Ascending aorta (tissue), 2 donors: ENCODE measurements at regions not wholly inside any gene's neighbourhood (a gene's known extent, or its start where the extent isn't known, plus 50 kb on each side); places are given as distances from the start of the nearest gene placed in this dataset.

ENCODE experiments used
- DNase-seq, 2 donors: peaks; one replicate each; pipeline ENCODE4 v3.0.0-alpha.2; 2019; ENCODE audit warnings: low spot score in 2 of 2
- H3K27ac ChIP-seq, 2 donors: fragments of 200-600 bp; sonication (generic); one replicate each; pipeline ENCODE4 v1.5.1; 2016 to 2017; ENCODE audit warnings: mild to moderate bottlenecking in 1 of 2
- H3K27me3 ChIP-seq: fragments of 200-600 bp; sonication (generic); one replicate; pipeline ENCODE4 v1.5.1; 2017
- H3K36me3 ChIP-seq, 2 donors: fragments of 200-600 bp; sonication (generic); one replicate each; pipeline ENCODE4 v1.5.1; 2016
- H3K4me1 ChIP-seq, 2 donors: fragments of 200-600 bp; sonication (generic); one replicate each; pipeline ENCODE4 v1.5.1; 2016 to 2017; ENCODE audit warnings: mild to moderate bottlenecking in 1 of 2
- H3K4me3 ChIP-seq, 2 donors: fragments of 200-600 bp; sonication (generic); one replicate each; pipeline ENCODE4 v1.5.1; 2016 to 2017; ENCODE audit warnings: mild to moderate bottlenecking in 1 of 2
- H3K9me3 ChIP-seq, 2 donors: fragments of 200-600 bp; sonication (generic); one replicate each; pipeline ENCODE4 v1.5.1; 2016
- CTCF ChIP-seq, 3 experiments: fragments of 200-600 bp in 2 of 3; fragments of 450-650 bp in 1 of 3; sonication (generic) in 2 of 3; IDR thresholded peaks; one replicate each; pipeline ENCODE4 v1.5.1; 2016 to 2019; ENCODE audit warnings: antibody characterized with exemption in 3 of 3, mild to moderate bottlenecking in 1 of 3, moderate library complexity in 1 of 3
- intact Hi-C: fragments of 100-400 bp; cut with DNase I; formaldehyde crosslinking; loops from one replicate; pipeline ENCODE4 v1.15.1; 2023

GRCh38 chr9:1115370-1115769 is 65.2 kb downstream of the DMRT2 start:
- DNase-seq = no peak
- H3K36me3 ChIP-seq = no peaks in the 10 kb centered on the region
- no peaks in the 10 kb centered on the region for H3K4me1 ChIP-seq
- no peak overlapping the region for H3K4me3 ChIP-seq
- H3K27me3 ChIP-seq = no peaks in the 10 kb centered on the region
- H3K27ac ChIP-seq = no peak overlapping the region
- intact Hi-C loops = no loop called here
- TF ChIP-seq CTCF (IDR thresholded peaks at IDR 0.05) = no peak
- H3K9me3 ChIP-seq = no peaks in the 10 kb centered on the region

GRCh38 chr9:1117439-1117838 is 67.3 kb downstream of the DMRT2 start:
- Histone ChIP-seq H3K9me3 (no peaks in the 10 kb centered on the region), H3K4me1 (no peaks in the 10 kb centered on the region), H3K27me3 (no peaks in the 10 kb centered on the region), H3K36me3 (no peaks in the 10 kb centered on the region), H3K4me3 (no peak overlapping the region), H3K27ac (no peak overlapping the region)
- DNase-seq = no peak
- no peak for TF ChIP-seq CTCF (IDR thresholded peaks at IDR 0.05)
- intact Hi-C loops = no loop called here

- TF ChIP-seq CTCF (IDR thresholded peaks at IDR 0.05) = no peak
- Histone ChIP-seq H3K4me3 (no peak overlapping the region), H3K9me3 (no peaks in the 10 kb centered on the region), H3K4me1 (no peaks in the 10 kb centered on the region), H3K36me3 (no peaks in the 10 kb centered on the region), H3K27me3 (no peaks in the 10 kb centered on the region), H3K27ac (no peak overlapping the region)
- intact Hi-C loops = no loop called here
- no peak for DNase-seq
These were observed 70.5 kb downstream of the DMRT2 start for GRCh38 chr9:1120500-1121165.

GRCh38 chr9:1125741-1126140 is 75.6 kb downstream of the DMRT2 start:
- DNase-seq = no peak
- Histone ChIP-seq H3K27me3 (no peaks in the 10 kb centered on the region), H3K9me3 (no peaks in the 10 kb centered on the region), H3K4me3 (no peak overlapping the region), H3K4me1 (no peaks in the 10 kb centered on the region), H3K27ac (no peak overlapping the region), H3K36me3 (no peaks in the 10 kb centered on the region)
- TF ChIP-seq CTCF (IDR thresholded peaks at IDR 0.05) = no peak
- intact Hi-C loops = no loop called here

GRCh38 chr9:1128046-1128445 is 77.9 kb downstream of the DMRT2 start:
- TF ChIP-seq CTCF (IDR thresholded peaks at IDR 0.05) = no peak
- no peaks in the 10 kb centered on the region for H3K4me1 ChIP-seq
- no peaks in the 10 kb centered on the region for H3K27me3 ChIP-seq
- no peaks in the 10 kb centered on the region for H3K36me3 ChIP-seq
- intact Hi-C loops = no loop called here
- H3K9me3 ChIP-seq = no peaks in the 10 kb centered on the region
- DNase-seq = no peak
- no peak overlapping the region for H3K4me3 ChIP-seq
- H3K27ac ChIP-seq = no peak overlapping the region

- intact Hi-C loops = no loop called here
- no peaks in the 10 kb centered on the region for H3K9me3 ChIP-seq
- H3K4me1 ChIP-seq = no peaks in the 10 kb centered on the region
- H3K4me3 ChIP-seq = no peak overlapping the region
- H3K36me3 ChIP-seq = no peaks in the 10 kb centered on the region
- no peak overlapping the region for H3K27ac ChIP-seq
- no peaks in the 10 kb centered on the region for H3K27me3 ChIP-seq
- no peak for TF ChIP-seq CTCF (IDR thresholded peaks at IDR 0.05)
- DNase-seq = no peak
These were observed 79.2 kb downstream of the DMRT2 start for GRCh38 chr9:1129382-1129781.
